ENCODE measurements at regions not wholly inside any gene's neighbourhood (a gene's known extent, or its start where the extent isn't known, plus 50 kb on each side); places are given as distances from the start of the nearest gene placed in this dataset.

DNA sequence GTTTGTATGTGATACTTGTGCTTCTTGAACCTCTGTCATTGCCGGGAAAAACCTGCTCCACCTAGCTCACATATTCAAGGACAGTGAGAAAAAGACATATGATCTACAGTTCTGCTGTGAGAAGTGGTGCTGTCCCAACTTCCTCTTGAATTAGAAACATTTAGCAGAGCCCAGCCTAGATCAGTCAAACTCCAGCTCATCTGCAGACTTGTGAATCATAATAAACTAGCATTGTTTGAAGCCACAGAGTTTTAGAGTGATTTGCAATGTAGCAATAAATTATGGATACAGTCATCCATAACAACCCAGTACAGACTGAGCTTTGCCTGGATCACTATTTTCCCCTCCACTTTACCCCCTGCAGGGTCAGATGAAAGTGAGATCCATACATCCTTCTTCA is 497.8 kb downstream of the PLA2G4A start:
- no peak for DNase-seq

GRCh38 chr1:187336441-187337168 is 507.9 kb downstream of the PLA2G4A start:
- DNase-seq = no peak

- DNase-seq = no peak
Observed at GRCh38 chr1:187338762-187339412, 510.1 kb downstream of the PLA2G4A start.

GRCh38 chr1:187342495-187342894 is 513.7 kb downstream of the PLA2G4A start:
- DNase-seq = no peak

DNA sequence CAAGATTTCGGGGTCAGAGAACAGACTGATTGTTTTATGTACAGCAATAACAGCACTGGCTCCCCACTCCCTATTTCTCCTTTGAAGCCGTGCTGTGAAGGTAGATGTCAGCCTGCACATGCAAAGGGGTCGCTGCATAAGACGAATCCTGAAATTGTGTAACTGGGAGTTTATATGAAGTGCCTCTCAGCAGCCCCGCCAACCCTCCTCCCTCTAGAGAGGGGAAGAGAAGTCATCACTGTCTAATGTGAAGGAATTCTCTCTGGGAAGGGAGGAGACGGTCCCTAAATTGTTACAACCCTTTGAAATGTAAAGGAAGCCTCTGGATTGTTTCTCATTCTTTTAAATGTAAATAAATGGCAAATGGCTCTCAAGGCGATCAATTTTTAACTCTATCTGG is 545.3 kb downstream of the PLA2G4A start:
- DNase-seq = no peak

GRCh38 chr1:187374742-187375141 is 546.0 kb downstream of the PLA2G4A start:
- DNase-seq = no peak

- DNase-seq = no peak
Observed at GRCh38 chr1:187383366-187383765, 554.6 kb downstream of the PLA2G4A start.

- DNase-seq = no peak
Observed at GRCh38 chr1:187384504-187384903, 555.8 kb downstream of the PLA2G4A start.

DNA sequence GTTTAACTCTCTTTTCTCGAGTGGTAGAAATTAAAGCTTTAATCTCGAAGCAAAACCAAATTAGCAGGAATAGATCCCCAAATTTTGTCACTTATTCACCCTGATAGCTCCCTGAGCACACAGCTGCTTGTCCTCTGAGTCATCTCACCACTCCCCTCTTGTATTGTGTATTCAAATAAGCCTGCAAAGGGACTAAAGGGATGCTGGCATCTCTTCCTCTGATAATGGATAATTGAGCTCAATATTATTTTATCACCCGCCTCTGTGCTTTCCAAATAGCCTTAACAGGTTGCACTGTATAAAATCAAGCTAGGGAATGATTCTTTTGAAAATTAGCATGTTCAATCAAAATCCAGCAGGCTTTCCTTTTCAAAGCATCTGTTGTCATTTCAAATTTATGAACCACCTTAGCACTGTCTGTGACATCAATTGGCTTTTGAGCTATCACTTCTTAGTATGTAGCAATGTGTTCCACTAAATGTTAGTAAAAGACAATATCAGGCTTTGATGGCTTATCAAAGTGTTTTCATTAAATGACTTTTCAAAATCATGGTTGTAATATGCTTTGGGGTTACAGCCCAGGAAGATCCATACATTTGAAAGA is 561.6 kb downstream of the PLA2G4A start:
- no peak for DNase-seq

DNA sequence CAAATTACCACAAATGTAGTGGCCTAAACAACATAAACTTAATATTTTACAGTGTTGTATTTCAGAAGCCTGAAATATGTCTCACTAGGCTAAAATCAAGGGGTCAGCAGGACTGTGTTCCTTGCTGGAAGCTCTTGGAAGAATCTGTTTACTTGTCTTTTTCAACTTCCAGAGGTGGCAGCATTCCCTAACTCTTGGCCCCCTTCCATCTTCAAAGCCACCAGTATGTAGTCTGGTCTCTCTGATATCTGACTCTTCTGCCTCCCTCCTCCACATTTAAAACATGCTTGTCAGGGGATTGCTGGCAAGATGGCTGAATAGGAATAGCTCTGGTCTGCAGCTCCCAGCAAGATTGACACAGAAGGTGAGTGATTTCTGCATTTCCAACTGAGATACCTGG is 567.5 kb downstream of the PLA2G4A start:
- DNase-seq = no peak

GRCh38 chr1:187396929-187397796 is 568.4 kb downstream of the PLA2G4A start:
- no peak for DNase-seq

GRCh38 chr1:187408212-187409004 is 579.7 kb downstream of the PLA2G4A start:
- no peak for DNase-seq

DNA sequence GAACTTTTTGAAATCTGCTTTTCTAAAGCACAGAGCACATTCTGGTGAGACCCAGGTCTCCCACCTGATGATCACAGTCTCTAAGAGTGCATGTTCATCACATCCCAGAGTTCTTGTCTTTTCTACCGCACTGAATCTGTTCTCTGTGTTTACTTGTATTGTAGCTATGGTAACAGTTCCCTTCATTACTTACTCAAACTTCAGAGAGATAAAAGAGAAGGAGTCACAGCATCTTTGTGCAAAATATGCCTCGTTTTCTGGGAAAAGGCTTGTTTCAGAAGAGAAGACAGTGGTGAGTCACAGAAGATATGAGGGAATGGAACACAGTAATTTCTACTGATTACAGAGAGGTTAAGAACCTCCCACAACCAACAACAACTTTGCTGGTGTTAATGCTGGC is 580.6 kb downstream of the PLA2G4A start:
- DNase-seq = no peak

- DNase-seq = no peak
Observed at GRCh38 chr1:187411118-187411517, 582.4 kb downstream of the PLA2G4A start.

DNA sequence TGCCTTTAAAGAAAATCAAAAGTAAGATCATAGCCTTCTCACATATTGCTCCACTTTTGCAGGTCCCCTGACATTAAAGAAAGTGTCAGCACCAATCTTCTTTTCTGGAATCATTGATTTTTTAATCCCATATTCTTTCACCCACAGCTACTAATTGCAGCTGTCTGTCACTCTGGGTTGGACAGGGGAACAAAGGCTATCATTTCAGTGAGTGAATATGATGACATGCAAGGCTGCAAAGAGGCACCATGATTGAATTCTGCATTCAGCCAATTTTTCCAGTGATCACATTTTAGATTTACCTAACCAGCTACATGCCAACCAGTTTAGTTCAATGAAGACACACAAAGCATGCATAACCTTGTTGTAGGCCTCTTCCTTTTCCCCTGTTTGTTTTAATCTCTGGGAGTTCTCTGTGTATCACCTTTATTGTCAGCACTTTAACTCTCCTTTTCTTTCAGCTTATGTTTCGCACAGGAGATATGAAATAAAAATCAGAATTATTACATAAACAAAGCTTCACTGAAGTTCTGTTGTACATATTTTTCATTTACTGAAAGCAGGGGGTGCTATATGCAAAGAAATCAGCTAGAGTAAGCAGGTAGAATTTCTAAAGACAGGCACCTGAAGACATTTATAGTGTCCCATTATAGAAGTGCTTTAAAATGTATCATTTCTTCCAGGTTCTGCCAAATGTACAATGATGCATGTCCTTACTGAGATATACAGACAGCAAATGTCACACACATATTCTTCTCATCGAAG is 584.8 kb downstream of the PLA2G4A start:
- no peak for DNase-seq

GRCh38 chr1:187415065-187415464 is 586.3 kb downstream of the PLA2G4A start:
- DNase-seq = no peak

- no peak for DNase-seq
Observed at GRCh38 chr1:187417520-187417919, 588.8 kb downstream of the PLA2G4A start.

DNA sequence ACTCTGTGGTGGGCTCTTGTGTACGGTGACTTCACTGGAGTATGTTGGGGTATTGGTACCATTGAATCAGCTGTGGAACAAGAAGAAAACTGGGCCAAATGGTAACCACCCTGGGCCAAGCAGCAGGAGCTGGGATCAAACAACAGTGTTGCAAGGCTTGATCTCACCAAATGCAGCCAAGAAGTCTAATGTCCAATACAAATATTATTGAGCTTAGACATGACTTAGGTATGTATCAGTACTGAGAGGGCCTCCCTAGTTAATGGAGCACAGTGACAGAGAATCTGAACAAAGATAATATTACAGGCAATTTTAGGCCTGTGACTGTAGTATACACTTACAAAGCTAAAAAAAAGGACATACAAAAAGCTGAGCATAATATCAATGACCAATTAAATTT is 604.8 kb downstream of the PLA2G4A start:
- no peak for DNase-seq

GRCh38 chr1:187442603-187443002 is 613.9 kb downstream of the PLA2G4A start:
- DNase-seq = no peak

GRCh38 chr1:187443939-187444338 is 615.2 kb downstream of the PLA2G4A start:
- no peak for DNase-seq

DNA sequence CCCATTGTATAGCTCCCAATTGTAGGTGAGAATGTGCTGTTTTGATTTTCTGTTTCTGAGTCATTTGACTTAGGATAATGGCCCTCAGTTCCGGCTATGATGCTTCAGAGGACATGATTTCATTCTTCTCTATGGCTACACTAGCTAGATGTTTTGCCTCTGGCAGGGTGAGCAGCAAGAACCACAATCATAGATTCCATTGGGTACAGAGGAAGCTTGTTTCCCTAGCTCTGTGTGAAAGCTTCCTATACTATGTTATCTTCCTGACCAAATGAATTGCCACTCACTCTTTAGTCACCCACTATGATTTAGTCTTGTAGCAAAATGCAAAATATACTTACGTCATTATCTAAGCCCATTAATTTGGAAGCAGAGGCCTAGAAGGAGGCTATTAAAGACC is 616.3 kb downstream of the PLA2G4A start:
- DNase-seq = no peak

DNA sequence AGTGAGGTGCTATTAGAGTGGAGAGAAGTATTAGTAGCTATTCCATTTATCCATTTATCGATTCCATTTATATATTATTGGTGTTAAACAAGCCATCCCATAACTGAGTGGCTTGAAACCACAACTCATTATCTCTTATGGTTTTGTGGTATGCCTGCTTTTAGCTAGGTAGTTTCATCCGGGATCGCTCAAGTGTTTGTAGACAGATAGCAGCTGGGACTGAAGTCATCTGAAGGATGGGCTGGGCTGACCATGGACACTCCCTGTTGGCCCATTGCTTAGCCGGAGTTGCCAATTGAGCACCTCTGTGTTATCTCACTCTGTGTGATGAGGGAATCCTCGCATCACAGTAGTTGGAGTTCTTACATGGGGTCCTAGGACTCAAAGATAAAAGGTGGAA is 622.5 kb downstream of the PLA2G4A start:
- DNase-seq = no peak

All from central memory CD4-positive, alpha-beta T cell (primary cell).